HG03457 (cell line): ENCODE measurements at regions not wholly inside any gene's neighbourhood (a gene's known extent, or its start where the extent isn't known, plus 50 kb on each side); places are given as distances from the start of the nearest gene placed in this dataset.

Source experiments
- ATAC-seq: cut with Tn5 transposase; IDR thresholded peaks from one replicate; pipeline ENCODE4 v1.9.1; 2021; ENCODE audit warnings: moderate number of reproducible peaks; ENCODE audit not compliant: unreplicated experiment

DNA sequence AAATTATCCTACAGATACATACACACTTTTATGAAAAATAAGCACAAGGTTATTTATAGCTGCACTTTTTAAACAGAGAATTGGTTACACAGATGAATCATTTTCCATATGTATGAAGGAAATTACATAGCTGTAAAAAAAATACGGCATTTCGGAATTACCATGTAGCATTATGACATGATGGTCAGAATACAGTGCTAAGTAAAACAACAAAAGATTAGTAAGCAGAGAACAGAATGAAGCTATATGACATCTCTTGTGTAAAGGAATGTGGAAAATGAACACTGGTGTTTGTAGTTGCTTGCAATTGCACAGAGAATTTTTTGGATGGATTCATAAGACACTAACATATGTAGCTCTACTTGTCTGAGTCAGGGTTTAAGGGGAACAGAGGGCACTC, 1222.0 kb upstream of the PRKX start:
- ATAC-seq: no peak

DNA sequence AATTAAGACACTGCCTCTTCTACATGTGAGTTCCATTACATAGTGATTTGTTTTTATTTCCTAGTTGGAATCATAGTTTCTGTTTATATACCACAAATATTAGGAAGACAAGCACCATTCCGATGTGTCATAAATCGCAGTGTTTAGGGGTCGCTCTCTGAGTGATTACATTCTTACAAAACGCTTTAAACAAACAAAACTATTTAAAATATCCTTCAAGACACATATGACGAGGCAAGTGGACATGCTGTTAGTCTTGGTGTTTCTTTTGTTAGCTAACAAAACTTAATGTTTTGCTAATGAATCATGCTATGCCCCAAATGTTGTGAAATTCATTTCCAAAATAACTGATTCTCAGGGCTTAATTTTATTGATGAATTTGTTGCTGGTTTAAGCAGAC, 1219.3 kb upstream of the PRKX start:
- no peak for ATAC-seq

DNA sequence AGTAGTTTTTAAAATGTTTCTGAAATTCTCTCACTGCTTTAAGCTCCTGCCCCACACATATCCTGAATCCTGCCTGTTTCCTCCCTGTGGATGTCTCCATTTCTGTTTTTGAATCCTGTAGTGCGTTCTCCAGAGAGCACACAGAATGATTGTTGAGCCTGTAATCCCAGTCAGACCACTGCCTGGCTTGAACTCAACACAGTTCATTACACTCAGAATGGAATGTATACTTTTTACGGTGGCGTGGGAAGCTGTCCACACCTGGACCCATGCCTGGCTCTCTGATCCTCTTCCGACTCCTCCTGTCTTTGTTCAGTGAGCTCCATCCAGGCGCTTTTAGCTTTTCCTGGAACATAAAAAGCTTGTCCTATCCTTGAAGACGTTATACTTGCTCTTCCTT, 1217.0 kb upstream of the PRKX start:
- ATAC-seq: no peak

DNA sequence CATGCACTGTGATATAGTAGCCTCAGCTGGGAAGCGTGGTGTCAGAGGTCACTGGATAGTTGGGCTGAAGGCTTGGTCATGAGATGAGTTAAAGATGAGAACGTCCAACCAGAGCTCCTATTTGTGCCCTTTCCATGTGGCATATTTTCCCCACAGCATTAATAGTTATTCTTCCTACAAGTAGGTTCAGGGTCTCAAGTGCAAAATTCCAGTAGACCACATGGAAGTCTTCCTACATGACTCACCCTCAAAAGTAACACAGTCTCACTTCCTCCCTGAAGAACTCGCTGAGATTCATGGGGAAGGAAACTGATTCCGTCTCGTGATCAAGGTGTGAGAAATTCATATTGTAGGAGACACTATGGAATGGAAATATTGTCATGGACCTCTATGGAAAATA, 1212.5 kb upstream of the PRKX start:
- ATAC-seq: no peak

DNA sequence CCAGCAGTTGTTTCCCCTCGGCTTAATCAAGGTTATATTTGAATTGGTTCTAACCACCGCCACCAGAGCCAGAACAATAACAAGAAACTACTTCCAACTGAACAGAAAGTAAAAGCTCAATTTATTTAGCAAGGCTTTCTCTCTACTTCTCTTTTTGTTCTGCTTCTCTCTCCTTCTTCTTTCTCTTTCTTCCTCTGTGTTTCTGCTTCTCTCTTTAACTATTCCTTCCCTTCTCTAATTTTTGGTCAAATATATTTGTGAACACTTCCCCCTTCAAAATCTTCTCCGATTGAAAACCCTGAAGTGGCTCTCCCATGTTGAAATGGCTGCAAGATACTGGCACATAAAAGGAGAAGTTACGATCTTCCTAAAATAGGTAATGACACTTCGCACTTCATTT, 1195.9 kb upstream of the PRKX start:
- no peak for ATAC-seq

DNA sequence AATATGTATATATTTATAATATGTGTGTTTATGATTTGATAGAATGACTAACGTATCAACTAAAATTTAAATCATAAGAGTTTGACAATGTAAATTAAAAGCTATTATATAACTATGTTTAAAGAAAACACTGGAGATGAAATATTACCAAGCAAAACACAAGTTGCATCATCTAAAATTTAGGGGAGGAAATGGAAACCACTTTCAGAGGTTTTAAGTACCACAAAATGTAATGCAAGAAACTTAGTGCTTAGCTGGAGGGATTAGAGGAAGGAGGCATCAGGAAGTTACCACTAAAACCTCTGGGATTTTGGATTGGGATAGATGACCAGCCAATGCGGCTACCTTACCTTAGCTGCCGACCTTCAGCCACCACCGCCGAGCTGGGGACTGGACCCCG, 1192.1 kb upstream of the PRKX start:
- ATAC-seq: no peak

DNA sequence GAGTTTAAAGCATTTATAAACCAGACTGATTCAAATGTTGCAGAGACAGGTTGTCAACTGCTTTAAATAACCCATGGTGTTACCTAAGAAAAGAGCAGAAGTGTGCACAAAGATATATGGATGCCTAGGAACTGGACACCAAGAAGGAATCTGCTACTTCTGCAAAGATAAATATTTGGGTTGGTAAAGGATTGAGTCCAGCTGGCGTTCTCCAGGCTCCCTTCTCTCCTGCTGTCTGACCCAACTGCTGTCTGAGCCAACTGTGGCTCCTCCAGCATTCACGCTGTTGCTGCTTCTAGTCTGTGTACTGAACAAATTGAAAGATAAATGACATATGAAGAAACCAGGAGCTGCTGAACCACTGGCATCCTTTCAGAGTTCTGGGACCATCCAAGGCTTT, 1167.8 kb upstream of the PRKX start:
- ATAC-seq: no peak

DNA sequence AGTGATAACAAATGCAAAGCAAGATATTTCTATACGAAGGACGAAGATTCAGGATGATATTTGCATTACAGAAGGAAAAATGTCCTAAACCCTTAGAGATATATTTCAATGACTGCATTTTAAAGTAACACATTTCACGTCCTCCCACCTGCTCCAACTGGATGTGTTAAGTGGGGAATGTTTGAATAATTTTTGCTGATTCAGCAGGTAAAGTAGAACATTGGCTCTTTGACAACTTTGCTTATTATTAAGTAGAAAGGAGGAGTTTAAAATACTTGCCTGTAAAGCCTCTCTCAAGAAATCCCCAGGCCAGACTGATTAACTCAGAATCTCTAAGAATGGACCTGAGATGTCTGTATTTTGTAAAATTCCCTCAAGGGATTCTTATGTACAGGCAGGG, 1165.2 kb upstream of the PRKX start:
- ATAC-seq: no peak

DNA sequence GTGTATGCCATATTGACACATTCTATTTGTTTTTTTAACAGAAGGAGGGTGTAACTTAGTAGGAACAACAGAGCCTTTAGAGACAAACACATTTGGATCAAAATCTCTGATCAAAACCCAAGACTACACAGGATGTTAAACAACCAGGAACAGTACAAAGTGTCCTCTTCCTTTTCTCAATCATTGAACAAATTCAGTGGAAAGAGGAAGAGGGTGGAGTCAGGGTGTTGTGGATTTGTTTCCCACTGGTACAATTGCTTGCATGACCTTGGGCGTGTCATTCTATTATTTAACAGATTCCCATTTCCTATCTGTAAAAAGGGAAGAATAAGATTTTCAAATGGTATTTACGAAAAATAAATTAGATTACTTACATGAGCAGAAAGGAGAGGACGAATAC, 1162.8 kb upstream of the PRKX start:
- ATAC-seq: no peak

DNA sequence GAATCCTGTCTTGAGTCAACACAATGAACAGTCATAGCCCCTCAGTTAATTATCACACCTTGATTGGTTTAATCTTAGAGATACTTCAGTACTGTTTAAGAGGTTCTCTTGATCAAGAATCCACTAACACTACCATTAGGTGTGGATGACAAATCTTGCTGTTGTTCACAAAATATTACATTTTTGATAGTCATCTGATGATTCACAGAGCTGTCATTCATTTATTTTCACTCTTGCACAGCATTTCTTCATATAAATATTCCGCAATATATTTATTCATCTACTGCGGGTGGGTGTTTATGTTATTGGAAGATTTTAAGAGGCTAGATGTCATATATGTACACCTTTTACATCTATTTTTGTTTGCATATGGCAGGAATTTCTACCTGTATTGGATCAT, 1138.1 kb upstream of the PRKX start:
- ATAC-seq: no peak

DNA sequence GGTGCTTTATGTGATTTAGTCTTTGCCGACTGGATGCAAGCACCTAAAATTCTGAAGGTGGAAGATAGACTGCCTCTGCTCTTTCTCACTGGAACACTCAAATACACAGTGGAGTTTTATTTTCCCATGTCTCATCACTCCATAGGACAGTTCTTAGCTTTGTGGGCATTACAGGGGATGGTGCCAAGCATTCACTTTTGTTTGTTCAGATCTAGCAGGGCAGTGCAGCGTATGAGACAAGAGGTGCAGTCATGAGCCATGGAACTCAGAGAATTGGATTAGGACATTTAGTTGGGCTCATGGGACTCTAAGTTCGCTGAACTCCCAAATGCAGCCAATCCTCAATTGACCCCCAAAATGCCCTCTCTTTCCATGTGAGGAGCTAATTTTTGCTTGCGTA, 1136.9 kb upstream of the PRKX start:
- no peak for ATAC-seq

DNA sequence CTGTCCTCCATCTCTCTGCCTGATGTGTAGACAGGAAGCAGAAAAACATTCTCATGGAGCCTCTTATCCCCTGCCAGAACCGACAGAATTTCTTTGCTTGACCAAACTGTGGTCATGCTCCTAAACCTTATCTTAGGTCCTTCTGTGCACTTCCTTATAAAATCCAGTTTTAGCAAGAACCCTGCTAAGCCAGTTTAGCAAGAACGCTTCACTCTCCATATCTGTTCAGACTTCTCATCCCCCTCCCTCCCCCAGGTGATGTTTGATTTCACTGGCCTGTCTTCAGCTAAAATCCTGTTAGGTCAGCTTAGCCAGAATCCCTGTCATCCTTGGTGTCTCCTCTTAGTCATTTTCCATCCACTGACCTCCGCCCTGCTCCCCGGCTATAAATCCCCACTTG, 1130.9 kb upstream of the PRKX start:
- ATAC-seq: no peak

DNA sequence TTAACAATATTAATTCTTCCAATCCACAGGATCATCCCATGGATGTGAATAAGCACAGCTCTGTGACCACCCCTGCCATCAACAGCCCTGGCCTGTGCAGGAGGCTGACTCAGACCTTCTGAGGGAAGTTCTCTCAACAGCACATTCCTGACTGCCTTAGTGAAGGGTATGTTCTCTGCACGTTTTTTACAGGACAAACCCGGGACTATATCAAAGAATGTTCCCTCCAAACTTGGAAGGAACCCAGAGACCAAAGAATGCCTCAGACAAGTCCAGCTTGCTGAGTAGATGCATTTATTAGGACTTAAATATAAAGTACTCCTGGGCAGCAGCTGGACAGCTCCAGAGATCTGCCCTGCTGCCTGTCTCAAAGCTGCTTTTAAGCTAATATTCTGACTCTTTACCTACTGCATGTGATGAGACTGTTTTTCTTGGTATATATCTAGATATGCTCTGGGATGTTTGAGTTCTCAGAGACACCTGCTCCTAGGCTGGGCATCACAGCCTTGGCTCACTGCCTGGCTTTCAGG, 1127.8 kb upstream of the PRKX start:
- no peak for ATAC-seq

DNA sequence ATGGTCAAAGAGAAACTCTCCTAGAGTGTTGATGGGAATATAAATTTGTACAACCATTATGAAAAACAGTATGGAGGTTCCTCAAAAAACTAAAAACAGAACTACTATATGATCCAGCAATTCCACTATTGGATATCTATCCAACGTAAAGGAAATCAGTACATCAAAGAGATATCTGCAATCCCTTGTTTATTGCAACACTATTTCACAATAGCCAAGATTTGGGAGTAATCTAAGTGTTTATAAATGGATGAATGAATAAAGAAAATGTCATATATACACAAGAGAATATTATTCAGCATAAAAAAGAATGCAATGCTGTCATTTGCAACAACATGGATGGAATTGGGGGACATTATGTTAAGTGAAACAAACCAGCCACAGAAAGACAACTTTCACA, 1118.1 kb upstream of the PRKX start:
- ATAC-seq: no peak

DNA sequence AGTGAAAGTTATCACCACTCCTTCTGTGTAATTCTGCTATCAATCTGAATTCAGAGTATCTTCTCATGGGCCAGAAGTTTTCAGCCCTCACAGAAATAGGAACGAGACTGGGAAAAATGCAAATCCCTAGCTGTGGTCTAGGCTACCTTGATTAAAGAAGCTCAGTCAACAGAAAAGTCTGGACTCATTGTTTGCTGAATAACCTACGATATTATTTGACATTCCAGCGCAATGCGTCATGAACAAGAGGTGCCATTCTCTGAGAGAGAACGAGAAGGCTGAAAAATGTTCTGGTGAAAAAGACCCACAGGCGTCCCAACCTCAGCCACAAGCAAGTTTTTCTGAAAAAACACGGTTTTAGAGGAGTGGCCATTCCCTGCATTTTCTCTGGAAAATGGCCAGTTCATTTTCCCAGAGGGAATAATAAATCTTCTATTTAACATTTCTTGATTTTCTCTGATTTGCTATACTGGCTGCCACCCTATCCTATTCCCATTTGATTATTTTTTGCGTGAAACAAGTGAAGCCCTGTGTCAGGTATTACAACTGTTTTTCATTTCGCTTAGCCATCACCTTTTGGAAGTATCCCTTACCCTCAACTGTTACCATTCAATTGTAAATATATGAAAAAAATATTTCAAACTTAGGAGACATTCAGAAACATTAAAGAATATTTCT, 1117.6 kb upstream of the PRKX start:
- no peak for ATAC-seq

DNA sequence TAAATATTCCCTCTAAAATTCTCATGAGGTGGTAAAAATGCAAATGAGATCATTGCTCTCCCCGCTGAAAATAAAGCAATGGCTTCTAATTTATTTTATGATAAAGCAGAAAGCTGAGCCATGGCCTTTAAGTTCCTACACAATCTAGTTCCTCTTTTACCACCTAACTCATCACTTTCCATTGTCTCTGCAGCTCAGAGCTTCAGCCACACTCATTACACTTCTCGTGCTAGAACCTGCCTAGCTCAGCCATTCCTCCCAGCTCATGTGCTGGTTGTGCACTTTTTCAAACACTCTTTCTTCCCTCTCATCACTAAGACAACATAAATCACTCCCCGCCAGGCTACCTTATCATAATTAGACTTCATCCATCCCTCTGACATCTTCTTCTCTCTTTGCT, 1112.1 kb upstream of the PRKX start:
- no peak for ATAC-seq

DNA sequence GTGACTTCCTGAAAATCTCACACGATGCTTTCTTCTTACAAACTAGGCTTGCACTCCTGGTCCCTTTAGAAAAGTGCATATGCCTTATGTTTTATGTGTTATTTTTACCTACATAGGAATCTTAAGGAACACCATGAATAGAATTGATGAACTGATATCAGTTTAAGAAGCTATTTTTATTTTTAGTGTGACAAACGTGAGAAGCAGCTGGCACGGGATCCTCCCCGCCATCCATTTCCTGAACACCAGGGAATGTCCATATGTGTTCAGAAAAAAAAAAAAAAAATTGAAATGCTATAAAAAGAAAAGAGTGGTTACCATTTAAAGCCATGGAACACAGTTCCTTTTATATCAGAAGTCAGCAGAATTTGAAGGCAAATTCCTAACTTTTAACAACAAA, 1096.1 kb upstream of the PRKX start:
- ATAC-seq: no peak

DNA sequence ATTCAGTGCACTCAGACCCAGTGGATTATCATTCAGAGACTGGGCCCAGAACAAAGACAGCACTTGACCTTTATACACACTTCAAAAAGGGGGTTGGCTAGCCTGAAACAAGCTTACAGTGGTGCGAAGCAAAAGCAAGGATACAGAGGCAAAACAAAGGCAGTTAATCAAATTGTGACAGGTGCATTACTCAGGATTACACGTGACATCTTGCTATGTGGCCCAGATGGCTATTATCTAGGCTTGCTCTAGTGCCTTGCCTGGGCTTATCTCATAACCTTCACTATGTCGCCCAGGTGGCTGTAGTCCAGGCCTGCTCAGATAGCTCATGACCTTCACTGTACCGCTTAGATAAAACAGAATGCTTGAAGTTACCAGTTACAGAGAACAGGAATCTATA, 1092.1 kb upstream of the PRKX start:
- no peak for ATAC-seq

DNA sequence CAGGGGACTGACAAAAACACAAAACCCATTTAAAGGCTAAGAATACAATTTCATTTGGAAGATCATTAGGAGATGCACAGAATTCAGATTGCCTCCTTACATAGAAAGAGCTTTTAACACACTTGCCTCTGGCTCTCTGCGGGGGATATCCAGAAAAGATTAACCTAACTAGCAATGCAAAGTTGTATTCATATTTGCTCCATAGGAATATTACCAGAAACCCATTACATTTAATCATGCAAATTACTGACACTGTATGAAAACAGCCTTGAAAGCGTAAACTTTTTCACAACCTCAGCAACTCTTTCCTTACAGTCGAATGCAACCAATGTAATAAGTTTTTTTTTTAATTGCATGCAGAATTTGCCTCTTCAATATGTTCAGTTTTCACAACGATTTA, 1087.3 kb upstream of the PRKX start:
- no peak for ATAC-seq

DNA sequence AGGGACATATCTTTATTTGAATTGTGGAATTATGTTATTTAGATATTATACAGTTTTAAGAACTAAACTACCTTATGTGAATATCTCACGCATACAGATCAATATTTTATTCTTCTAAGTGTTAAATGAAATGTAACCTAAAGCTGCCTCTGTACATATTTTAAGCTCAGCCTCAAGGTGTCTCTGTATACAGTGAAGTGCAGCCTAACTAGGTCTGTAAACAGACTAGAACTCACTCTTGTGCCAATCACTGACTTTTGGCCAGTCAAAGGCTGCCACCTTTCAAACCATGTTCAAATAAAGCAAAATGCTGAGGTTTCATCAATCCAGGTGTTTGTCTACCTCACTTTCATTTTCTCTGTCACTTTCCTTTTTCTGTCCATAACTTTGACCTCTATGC, 1074.5 kb upstream of the PRKX start:
- no peak for ATAC-seq

DNA sequence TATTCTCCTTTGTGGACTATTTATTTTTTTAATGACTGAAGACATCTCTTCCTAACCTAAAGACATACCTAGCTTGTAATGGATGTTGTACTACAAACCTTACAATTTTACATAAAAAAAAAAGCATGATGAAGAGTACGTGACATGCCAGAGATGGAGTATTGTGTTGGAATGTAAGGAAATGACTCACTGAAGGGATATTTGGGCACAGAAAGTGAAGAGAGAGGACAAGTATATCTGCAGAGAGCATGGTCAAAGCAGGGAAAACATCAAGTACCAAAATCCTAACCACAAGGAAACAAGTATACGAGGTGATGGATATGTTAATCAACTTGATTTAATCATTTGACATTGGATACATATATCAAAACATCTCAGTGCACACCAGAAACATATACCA, 1051.4 kb upstream of the PRKX start:
- ATAC-seq: no peak

DNA sequence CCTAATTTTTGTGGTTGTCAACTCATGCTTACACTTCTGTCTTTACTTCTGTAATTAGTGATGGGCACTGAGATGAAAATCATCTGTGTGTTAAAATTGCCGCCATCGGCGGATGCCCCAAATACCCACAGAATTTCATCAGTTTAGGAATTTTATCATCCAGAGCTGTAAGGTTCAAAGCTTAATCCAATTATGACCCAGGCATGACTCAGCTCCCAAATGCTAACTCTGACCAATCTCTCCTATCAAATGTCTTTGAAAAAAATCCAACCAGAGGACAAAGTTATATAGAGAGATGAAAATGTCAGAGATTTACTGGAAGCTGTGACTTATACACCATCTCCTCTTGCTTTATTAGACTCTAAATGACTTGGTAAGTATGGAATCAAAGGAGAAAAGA, 1048.7 kb upstream of the PRKX start:
- no peak for ATAC-seq

DNA sequence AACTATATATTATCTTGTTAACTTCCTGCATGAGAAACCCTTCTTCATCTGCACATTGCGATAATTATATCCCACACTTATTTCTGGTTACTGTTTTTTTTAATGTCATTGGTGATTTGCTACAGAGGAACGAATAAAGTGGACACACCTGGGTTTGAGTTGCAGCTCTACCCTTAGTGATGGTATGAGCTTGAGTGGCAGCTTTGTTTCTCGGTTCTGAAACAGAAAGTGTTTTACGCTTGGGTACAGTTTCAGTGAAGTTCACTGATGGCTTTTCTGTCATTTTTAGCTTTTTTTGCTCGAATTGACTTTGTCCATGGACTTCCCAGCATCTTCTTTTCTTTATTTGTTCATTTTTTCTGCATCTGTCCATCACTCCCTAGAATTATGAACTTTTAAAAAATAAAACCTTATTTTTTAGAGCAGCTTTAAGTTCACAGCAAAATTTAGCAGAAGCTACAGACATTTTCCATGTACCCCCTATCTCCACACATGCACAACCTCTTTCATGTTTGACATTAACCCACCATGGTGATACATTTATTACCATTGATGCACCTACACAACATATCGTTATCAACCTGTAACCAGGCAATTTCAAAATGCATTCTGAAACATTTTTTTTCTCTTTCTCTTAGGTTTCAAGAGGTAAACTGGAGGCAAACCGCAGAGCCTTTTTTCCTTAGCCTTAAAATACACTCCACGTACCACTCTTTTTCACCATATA, 1041.6 kb upstream of the PRKX start:
- ATAC-seq: peak; percentile 98
